Breast epithelium (tissue), 3 donors: ENCODE measurements at regions not wholly inside any gene's neighbourhood (a gene's known extent, or its start where the extent isn't known, plus 50 kb on each side); places are given as distances from the start of the nearest gene placed in this dataset.

Source experiments
- POLR2A ChIP-seq: fragments of 450-650 bp; IDR thresholded peaks from one replicate; pipeline ENCODE4 v1.6.1; 2016; ENCODE audit warnings: antibody characterized with exemption, mild to moderate bottlenecking, moderate library complexity
- POLR2AphosphoS5 ChIP-seq, 3 donors: sonication (generic); formaldehyde crosslinking; IDR thresholded peaks; one replicate each; pipeline ENCODE4 v1.6.1; 2017; ENCODE audit warnings: antibody characterized with exemption in 3 of 3
- TF ChIP-seq, protein P1 (sequence below), 3 donors: fragments of 450-650 bp; IDR thresholded peaks; one replicate each; pipeline ENCODE4 v1.5.1; 2016 to 2017; ENCODE audit warnings: antibody characterized with exemption in 3 of 3, mild to moderate bottlenecking in 3 of 3, moderate library complexity in 3 of 3

DNA sequence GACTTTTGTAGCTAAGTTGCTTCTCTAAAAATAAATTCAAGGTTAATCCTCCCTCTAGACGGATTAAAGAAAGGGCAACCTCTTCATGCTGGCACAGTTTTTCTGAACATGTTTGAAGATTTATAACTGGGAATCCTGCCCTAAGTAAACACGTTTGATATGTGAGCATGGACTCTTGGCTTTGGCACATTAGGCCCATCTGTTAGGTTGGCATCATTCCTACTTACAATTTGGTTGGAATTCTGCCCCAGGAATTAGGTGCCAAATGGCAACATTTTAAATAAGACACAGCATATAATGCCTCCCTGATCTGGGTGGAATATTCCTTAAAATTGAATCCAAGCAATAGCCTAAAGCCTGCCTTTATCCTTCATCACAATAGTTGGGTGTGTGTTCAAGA lies 372.3 kb upstream of the CDH18 start:
- TF ChIP-seq, protein P1, sequence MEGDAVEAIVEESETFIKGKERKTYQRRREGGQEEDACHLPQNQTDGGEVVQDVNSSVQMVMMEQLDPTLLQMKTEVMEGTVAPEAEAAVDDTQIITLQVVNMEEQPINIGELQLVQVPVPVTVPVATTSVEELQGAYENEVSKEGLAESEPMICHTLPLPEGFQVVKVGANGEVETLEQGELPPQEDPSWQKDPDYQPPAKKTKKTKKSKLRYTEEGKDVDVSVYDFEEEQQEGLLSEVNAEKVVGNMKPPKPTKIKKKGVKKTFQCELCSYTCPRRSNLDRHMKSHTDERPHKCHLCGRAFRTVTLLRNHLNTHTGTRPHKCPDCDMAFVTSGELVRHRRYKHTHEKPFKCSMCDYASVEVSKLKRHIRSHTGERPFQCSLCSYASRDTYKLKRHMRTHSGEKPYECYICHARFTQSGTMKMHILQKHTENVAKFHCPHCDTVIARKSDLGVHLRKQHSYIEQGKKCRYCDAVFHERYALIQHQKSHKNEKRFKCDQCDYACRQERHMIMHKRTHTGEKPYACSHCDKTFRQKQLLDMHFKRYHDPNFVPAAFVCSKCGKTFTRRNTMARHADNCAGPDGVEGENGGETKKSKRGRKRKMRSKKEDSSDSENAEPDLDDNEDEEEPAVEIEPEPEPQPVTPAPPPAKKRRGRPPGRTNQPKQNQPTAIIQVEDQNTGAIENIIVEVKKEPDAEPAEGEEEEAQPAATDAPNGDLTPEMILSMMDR (IDR thresholded peaks at IDR 0.05): no peak
- TF ChIP-seq POLR2AphosphoS5 (IDR thresholded peaks at IDR 0.05): no peak
- TF ChIP-seq POLR2A: no peak
